Fibroblast of lung (primary cell): ENCODE measurements at regions not wholly inside any gene's neighbourhood (a gene's known extent, or its start where the extent isn't known, plus 50 kb on each side); places are given as distances from the start of the nearest gene placed in this dataset.

ENCODE experiments used
- CTCF ChIP-seq, 2 donors: IDR thresholded peaks in 1 of 2; conservative IDR thresholded peaks in 1 of 2; 1 replicate in 1 of 2; 2 replicates in 1 of 2; pipeline ENCODE4 v1.5.1; 2011 to 2012; ENCODE audit warnings: low read length in 2 of 2, control low read depth in 1 of 2, inconsistent platforms in 1 of 2, low read depth in 1 of 2, mild to moderate bottlenecking in 1 of 2
- EZH2 ChIP-seq: IDR thresholded peaks from 2 replicates; pipeline ENCODE4 v1.5.1; 2012; ENCODE audit warnings: low read length, control low read depth, mild to moderate bottlenecking; ENCODE audit errors: missing control alignments

- TF ChIP-seq CTCF (conservative IDR thresholded peaks at IDR 0.05 in 1 of 2, IDR thresholded peaks at IDR 0.05 in 1 of 2; ENCODE audit: low read depth in 1 of 2, low read length in 2 of 2) (no peak), EZH2 (no peak)
Measured at GRCh38 chr14:71373773-71374172, 466.5 kb downstream of the PCNX1 start.
